Natural killer cell (primary cell): ENCODE measurements at regions not wholly inside any gene's neighbourhood (a gene's known extent, or its start where the extent isn't known, plus 50 kb on each side); places are given as distances from the start of the nearest gene placed in this dataset.

Experiments used
- ATAC-seq, 3 donors: fragments of 150-1000 bp in 2 of 3; fragments of 200-7000 bp in 1 of 3; cut with Tn5 transposase; 1 replicate in 1 of 3; 2 replicates in 2 of 3; pipeline ENCODE4 v1.10.0; 2021; ENCODE audit warnings: mild to moderate bottlenecking in 2 of 3, moderate library complexity in 2 of 3
- DNase-seq, 2 donors: peaks; one replicate each; pipeline versions ENCODE4 v3.0.0 to v3.0.0-alpha.2; 2013 to 2021; ENCODE audit warnings: mixed read lengths in 1 of 2
- H3K27ac ChIP-seq: one replicate; pipeline ENCODE4 v1.5.1; 2013; ENCODE audit warnings: mild to moderate bottlenecking, low read length
- H3K27me3 ChIP-seq: one replicate; pipeline ENCODE4 v1.6.1; 2013; ENCODE audit warnings: low read length; ENCODE audit not compliant: control insufficient read depth, insufficient read depth
- H3K36me3 ChIP-seq: one replicate; pipeline ENCODE4 v1.6.1; 2013; ENCODE audit warnings: low read length; ENCODE audit not compliant: control insufficient read depth, insufficient read depth
- H3K4me1 ChIP-seq: one replicate; pipeline ENCODE4 v1.6.1; 2013; ENCODE audit warnings: low read length; ENCODE audit not compliant: control insufficient read depth, insufficient read depth
- H3K4me3 ChIP-seq: one replicate; pipeline ENCODE4 v1.5.1; 2013; ENCODE audit warnings: low read length
- H3K9me3 ChIP-seq: one replicate; pipeline ENCODE4 v1.6.1; 2013; ENCODE audit warnings: low read length; ENCODE audit not compliant: control insufficient read depth, insufficient read depth
- H3K27ac Mint-ChIP-seq, 2 donors: one replicate each; pipeline ENCODE4 v1.8.0; 2022; ENCODE audit warnings: mild to moderate bottlenecking in 2 of 2, mixed read lengths in 2 of 2, moderate library complexity in 1 of 2
- H3K27me3 Mint-ChIP-seq, 2 donors: one replicate each; pipeline ENCODE4 v1.8.0; 2022; ENCODE audit warnings: low read depth in 2 of 2, mixed read lengths in 2 of 2
- H3K36me3 Mint-ChIP-seq: one replicate; pipeline ENCODE4 v1.8.0; 2022; ENCODE audit warnings: mixed read lengths
- H3K4me1 Mint-ChIP-seq, 2 donors: one replicate each; pipeline ENCODE4 v1.8.0; 2022; ENCODE audit warnings: mixed read lengths in 2 of 2
- H3K4me3 Mint-ChIP-seq: one replicate; pipeline ENCODE4 v1.8.0; 2022; ENCODE audit warnings: mild to moderate bottlenecking, moderate library complexity, mixed read lengths
- H3K9me3 Mint-ChIP-seq, 2 donors: one replicate each; pipeline ENCODE4 v1.8.0; 2022; ENCODE audit warnings: mixed read lengths in 2 of 2
- CTCF ChIP-seq: fragments of 200-600 bp; IDR thresholded peaks from one replicate; pipeline ENCODE4 v1.8.0; 2022; ENCODE audit warnings: antibody characterized with exemption
- WGBS: methylation state at CpG from one replicate; pipeline ENCODE4 v1.1.7; 2013; ENCODE audit warnings: missing lambda C conversion rate; ENCODE audit not compliant: insufficient coverage; 5-methylcytosine and 5-hydroxymethylcytosine counted together
- intact Hi-C: fragments of 100-400 bp; cut with micrococcal nuclease; formaldehyde crosslinking; loops from one replicate; pipeline ENCODE4 v1.14.2; 2022

- no peak for ATAC-seq
- no peaks in the 10 kb centered on the region for H3K27me3 ChIP-seq
- Mint-ChIP-seq H3K36me3 (no peaks in the 10 kb centered on the region), H3K4me3 (no peak overlapping the region), H3K4me1 (no peaks in the 10 kb centered on the region), H3K27me3 (peaks cover 0 to 12% of the 10 kb centered on the region in 2 donors), H3K9me3 (no peaks in the 10 kb centered on the region), H3K27ac (no peak overlapping the region)
- 89% methylated on average over 6 of the region's 6 CpGs for whole genome bisulfite sequencing
- no peaks in the 10 kb centered on the region for H3K4me1 ChIP-seq
- H3K27ac ChIP-seq: no peak overlapping the region
- no peak for TF ChIP-seq CTCF
- intact Hi-C loops: no loop called here
- DNase-seq: no peak
- H3K9me3 ChIP-seq: no peaks in the 10 kb centered on the region
- no peaks in the 10 kb centered on the region for H3K36me3 ChIP-seq
- no peak overlapping the region for H3K4me3 ChIP-seq
Observed at GRCh38 chr2:126784045-126784444, 114.6 kb upstream of the TEX51 start.

DNA sequence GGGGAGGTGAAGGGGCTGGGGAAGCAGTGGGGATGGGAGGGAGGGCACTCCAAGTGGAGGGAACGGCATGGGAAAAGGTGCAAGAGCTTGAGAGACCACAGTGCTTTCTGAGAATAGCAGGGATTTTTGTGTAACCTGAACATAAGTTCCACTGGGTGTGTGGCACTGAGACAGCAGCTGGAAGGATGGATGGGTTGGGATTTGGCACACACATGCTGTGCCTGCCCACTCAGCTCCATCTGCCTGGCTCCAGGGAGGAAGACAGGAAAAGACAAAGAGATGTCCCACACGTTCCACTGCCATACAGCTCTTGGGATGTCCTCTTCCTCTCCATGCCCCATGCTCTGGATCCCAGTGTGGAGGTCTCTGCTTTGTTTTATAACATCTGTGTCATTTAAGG is 114.1 kb upstream of the TEX51 start:
- Mint-ChIP-seq H3K4me1 (no peaks in the 10 kb centered on the region), H3K27ac (no peak overlapping the region), H3K27me3 (peaks cover 0 to 12% of the 10 kb centered on the region in 2 donors), H3K9me3 (no peaks in the 10 kb centered on the region), H3K36me3 (no peaks in the 10 kb centered on the region), H3K4me3 (no peak overlapping the region)
- no peaks in the 10 kb centered on the region for H3K36me3 ChIP-seq
- no peaks in the 10 kb centered on the region for H3K27me3 ChIP-seq
- ATAC-seq (no peak), DNase-seq (no peak)
- no peaks in the 10 kb centered on the region for H3K4me1 ChIP-seq
- no peak overlapping the region for H3K4me3 ChIP-seq
- H3K27ac ChIP-seq: no peak overlapping the region
- no peaks in the 10 kb centered on the region for H3K9me3 ChIP-seq
- intact Hi-C loops: no loop called here
- WGBS: 88% methylated on average over 2 of the region's 2 CpGs
- TF ChIP-seq CTCF: no peak

DNA sequence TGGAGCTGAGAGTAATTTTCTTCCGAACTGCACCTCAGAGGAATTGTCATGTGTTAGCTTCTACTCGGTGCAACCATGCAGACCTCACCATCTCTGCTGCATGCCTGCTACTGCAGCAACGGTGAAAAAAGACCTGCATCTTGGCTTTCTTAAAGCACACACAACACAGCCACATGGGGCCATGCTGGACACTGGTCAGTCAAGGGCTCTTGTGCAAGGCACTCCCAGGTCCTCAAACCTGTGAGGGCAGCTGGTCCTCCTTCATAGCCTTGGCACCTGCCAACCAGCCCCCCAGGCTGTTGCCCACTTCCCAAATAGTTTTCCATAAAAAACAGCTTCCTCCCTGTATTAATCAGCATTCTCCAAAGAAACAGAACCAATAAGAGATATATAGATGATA is 113.5 kb upstream of the TEX51 start:
- ATAC-seq: no peak
- Mint-ChIP-seq H3K9me3 (no peaks in the 10 kb centered on the region), H3K4me3 (no peak overlapping the region), H3K27me3 (peaks cover 0 to 12% of the 10 kb centered on the region in 2 donors), H3K36me3 (no peaks in the 10 kb centered on the region), H3K27ac (no peak overlapping the region), H3K4me1 (no peaks in the 10 kb centered on the region)
- Histone ChIP-seq H3K4me1 (no peaks in the 10 kb centered on the region), H3K36me3 (no peaks in the 10 kb centered on the region), H3K4me3 (no peak overlapping the region), H3K27ac (no peak overlapping the region), H3K27me3 (no peaks in the 10 kb centered on the region), H3K9me3 (no peaks in the 10 kb centered on the region)
- no peak for DNase-seq
- TF ChIP-seq CTCF: no peak
- WGBS: 90% methylated on average over 3 of the region's 3 CpGs
- intact Hi-C loops: no loop called here

- DNase-seq: no peak
- H3K27ac Mint-ChIP-seq: no peak overlapping the region
Observed at GRCh38 chr2:126785862-126786261, 112.8 kb upstream of the TEX51 start.

More at GRCh38 chr2:126785862-126786261, 112.8 kb upstream of the TEX51 start:
- WGBS: 87% methylated on average over 2 of the region's 2 CpGs
- Mint-ChIP-seq H3K36me3 (no peaks in the 10 kb centered on the region), H3K4me3 (no peak overlapping the region), H3K9me3 (no peaks in the 10 kb centered on the region), H3K27me3 (peaks cover 0 to 7% of the 10 kb centered on the region in 2 donors), H3K4me1 (no peaks in the 10 kb centered on the region)
- no peak for TF ChIP-seq CTCF
- Histone ChIP-seq H3K4me1 (no peaks in the 10 kb centered on the region), H3K36me3 (no peaks in the 10 kb centered on the region), H3K4me3 (no peak overlapping the region), H3K27me3 (no peaks in the 10 kb centered on the region), H3K27ac (no peak overlapping the region), H3K9me3 (no peaks in the 10 kb centered on the region)
- intact Hi-C loops: no loop called here
- ATAC-seq: no peak
